OCI-LY7 (cell line): ENCODE measurements at regions not wholly inside any gene's neighbourhood (a gene's known extent, or its start where the extent isn't known, plus 50 kb on each side); places are given as distances from the start of the nearest gene placed in this dataset.

Source experiments
- EZH2phosphoT487 ChIP-seq: fragments of 200-600 bp; sonication (generic); IDR thresholded peaks from 2 replicates; pipeline ENCODE4 v1.6.1; 2018; ENCODE audit warnings: low read depth, borderline replicate concordance, mild to moderate bottlenecking, mixed run types, antibody characterized with exemption, low read length, moderate library complexity, mixed read lengths
- TF ChIP-seq, protein P1 (sequence below): fragments of 200-600 bp; sonication (generic); conservative IDR thresholded peaks from 2 replicates; pipeline ENCODE4 v1.5.1; 2014; ENCODE audit warnings: mild to moderate bottlenecking, antibody characterized with exemption, low read length, moderate library complexity, mixed read lengths

DNA sequence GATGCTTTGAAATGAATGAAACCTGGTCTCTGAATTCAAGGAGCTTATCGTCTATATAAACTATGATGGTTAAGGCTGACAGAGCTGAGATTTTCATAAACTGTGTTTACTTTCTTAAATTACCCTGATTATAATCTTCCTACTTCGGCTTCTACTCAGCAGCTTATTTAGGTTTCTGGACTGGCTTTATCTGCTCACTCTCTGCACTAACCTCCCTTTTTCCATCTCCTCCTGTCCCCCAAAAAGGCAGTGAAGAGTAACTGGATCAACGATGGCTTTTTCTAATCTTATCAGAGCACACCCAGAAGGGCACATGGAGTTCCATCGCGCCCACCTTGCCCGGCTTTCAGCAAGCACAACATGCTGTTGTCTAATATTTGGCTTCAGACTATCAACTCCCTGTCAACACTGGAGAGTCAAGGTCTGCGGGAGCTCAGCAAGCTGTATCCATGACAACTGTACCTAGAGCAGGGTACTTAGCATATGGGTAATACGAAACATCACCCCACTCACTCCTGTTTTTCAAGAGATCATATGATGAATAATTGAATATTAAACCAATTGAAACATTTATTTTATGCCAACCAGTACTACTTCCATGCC, 417.3 kb downstream of the GABRB3 start:
- TF ChIP-seq, protein P1, sequence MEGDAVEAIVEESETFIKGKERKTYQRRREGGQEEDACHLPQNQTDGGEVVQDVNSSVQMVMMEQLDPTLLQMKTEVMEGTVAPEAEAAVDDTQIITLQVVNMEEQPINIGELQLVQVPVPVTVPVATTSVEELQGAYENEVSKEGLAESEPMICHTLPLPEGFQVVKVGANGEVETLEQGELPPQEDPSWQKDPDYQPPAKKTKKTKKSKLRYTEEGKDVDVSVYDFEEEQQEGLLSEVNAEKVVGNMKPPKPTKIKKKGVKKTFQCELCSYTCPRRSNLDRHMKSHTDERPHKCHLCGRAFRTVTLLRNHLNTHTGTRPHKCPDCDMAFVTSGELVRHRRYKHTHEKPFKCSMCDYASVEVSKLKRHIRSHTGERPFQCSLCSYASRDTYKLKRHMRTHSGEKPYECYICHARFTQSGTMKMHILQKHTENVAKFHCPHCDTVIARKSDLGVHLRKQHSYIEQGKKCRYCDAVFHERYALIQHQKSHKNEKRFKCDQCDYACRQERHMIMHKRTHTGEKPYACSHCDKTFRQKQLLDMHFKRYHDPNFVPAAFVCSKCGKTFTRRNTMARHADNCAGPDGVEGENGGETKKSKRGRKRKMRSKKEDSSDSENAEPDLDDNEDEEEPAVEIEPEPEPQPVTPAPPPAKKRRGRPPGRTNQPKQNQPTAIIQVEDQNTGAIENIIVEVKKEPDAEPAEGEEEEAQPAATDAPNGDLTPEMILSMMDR = no peak
- no peak for TF ChIP-seq EZH2phosphoT487
